OCI-LY7 (cell line): ENCODE measurements at regions not wholly inside any gene's neighbourhood (a gene's known extent, or its start where the extent isn't known, plus 50 kb on each side); places are given as distances from the start of the nearest gene placed in this dataset.
"Not testable (repeated sequence)": the region's sequence is repeated elsewhere in the genome, so short reads cannot be mapped to it uniquely, and the experiment has no call there.

ENCODE experiments used
- BruUV-seq: library from RNA; stranded (reverse); fragments of 400-500 nt; replicated peaks from 2 replicates; lab custom pipeline; 2021; lab: Mats Ljungman, UMichigan
- CTCF ChIA-PET: fragments of 300-600 bp; sonication (Branson Sonifier 250); formaldehyde crosslinking; loops from one replicate; lab custom pipeline; 2022; ENCODE audit warnings: antibody characterized with exemption; ENCODE audit not compliant: unreplicated experiment; lab: Charles Lee
- POLR2A ChIA-PET: fragments of 300-600 bp; sonication (Branson Sonifier 250); formaldehyde crosslinking; loops from one replicate; lab custom pipeline; 2022; ENCODE audit warnings: antibody characterized with exemption; lab: Charles Lee
- DNase-seq: peaks from one replicate; pipeline ENCODE4 v3.0.0-alpha.2; 2015; ENCODE audit warnings: low spot score
- H2AFZ ChIP-seq: fragments of 200-600 bp; sonication (generic), shearing (Covaris generic); 2 replicates; pipeline ENCODE4 v1.6.1; 2014; ENCODE audit warnings: mild to moderate bottlenecking, antibody characterized with exemption, low read length, moderate library complexity
- H3K27ac ChIP-seq: fragments of 200-600 bp; sonication (generic); 2 replicates; pipeline ENCODE4 v1.5.1; 2014; ENCODE audit warnings: mixed run types, low read depth, mild to moderate bottlenecking, moderate library complexity, low read length, inconsistent platforms; ENCODE audit not compliant: poor library complexity, severe bottlenecking
- H3K36me3 ChIP-seq: fragments of 200-600 bp; sonication (generic); 2 replicates; pipeline ENCODE4 v1.6.1; 2014; ENCODE audit warnings: mild to moderate bottlenecking, antibody characterized with exemption, low read length, moderate library complexity, mixed read lengths; ENCODE audit not compliant: insufficient read depth
- H3K4me1 ChIP-seq: fragments of 200-600 bp; sonication (generic); 2 replicates; pipeline ENCODE4 v1.5.1; 2014; ENCODE audit warnings: mild to moderate bottlenecking, low read length; ENCODE audit not compliant: insufficient read depth, poor library complexity, severe bottlenecking
- H3K4me2 ChIP-seq: fragments of 200-600 bp; sonication (generic); 2 replicates; pipeline ENCODE4 v1.6.1; 2014; ENCODE audit warnings: mild to moderate bottlenecking, low read length
- H3K4me3 ChIP-seq: fragments of 200-600 bp; sonication (generic); 2 replicates; pipeline ENCODE4 v1.5.1; 2014; ENCODE audit warnings: mild to moderate bottlenecking, low read depth, low read length; ENCODE audit not compliant: poor library complexity, severe bottlenecking
- H3K79me2 ChIP-seq: fragments of 200-600 bp; sonication (generic); 2 replicates; pipeline ENCODE4 v1.6.1; 2016; ENCODE audit warnings: low read depth, mild to moderate bottlenecking, low read length, moderate library complexity, mixed read lengths; ENCODE audit not compliant: insufficient read depth
- H3K9me2 ChIP-seq: fragments of 200-600 bp; sonication (generic); 2 replicates; pipeline ENCODE4 v1.6.1; 2016; ENCODE audit warnings: mild to moderate bottlenecking, low read length, mixed read lengths; ENCODE audit not compliant: insufficient read depth
- H3K9me3 ChIP-seq: fragments of 200-600 bp; sonication (generic); 2 replicates; pipeline ENCODE4 v1.6.1; 2014; ENCODE audit warnings: mild to moderate bottlenecking, mixed run types, low read length, mixed read lengths
- H4K20me1 ChIP-seq: fragments of 200-600 bp; sonication (generic); 2 replicates; pipeline ENCODE4 v1.6.1; 2014; ENCODE audit warnings: mild to moderate bottlenecking, antibody characterized with exemption, low read length, moderate library complexity, mixed read lengths; ENCODE audit not compliant: insufficient read depth
- EZH2phosphoT487 ChIP-seq: fragments of 200-600 bp; sonication (generic); IDR thresholded peaks from 2 replicates; pipeline ENCODE4 v1.6.1; 2018; ENCODE audit warnings: low read depth, borderline replicate concordance, mild to moderate bottlenecking, mixed run types, antibody characterized with exemption, low read length, moderate library complexity, mixed read lengths
- intact Hi-C: fragments of 100-400 bp; cut with micrococcal nuclease; formaldehyde crosslinking; loops from one replicate; pipeline ENCODE4 v1.10.0; 2022; ENCODE audit not compliant: unreplicated experiment
- TF ChIP-seq, protein P1 (sequence below): fragments of 200-600 bp; sonication (generic); conservative IDR thresholded peaks from 2 replicates; pipeline ENCODE4 v1.5.1; 2014; ENCODE audit warnings: mild to moderate bottlenecking, antibody characterized with exemption, low read length, moderate library complexity, mixed read lengths

GRCh38 chr15:34512628-34513027, 70.8 kb downstream of the GOLGA8B start:
- no TSS peak for BruUV-seq
- POLR2A ChIA-PET: no interaction called here
- CTCF ChIA-PET: no interaction called here

DNA sequence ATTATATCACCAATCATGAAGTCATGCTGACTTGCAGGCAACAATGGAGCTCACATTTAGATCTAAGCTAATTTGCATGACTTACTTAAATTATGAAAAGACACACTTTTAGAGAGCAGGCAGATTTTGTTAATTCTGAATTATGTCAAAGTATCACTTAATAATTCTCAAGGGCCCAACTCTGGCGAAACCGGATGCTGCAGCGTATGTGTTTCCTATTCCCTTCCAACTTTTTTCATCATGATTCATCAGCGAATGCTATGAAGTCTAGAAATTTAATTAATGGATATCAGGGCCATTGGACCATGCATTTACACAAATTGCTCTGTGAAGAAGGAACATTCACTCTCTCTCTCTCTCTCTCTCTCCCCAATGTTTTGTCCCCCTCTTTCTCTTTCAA, 63.5 kb upstream of the GOLGA8A start:
- Histone ChIP-seq H3K4me3 (no peak overlapping the region), H3K4me2 (no peak overlapping the region), H3K36me3 (no peaks in the 10 kb centered on the region), H3K9me3 (no peaks in the 10 kb centered on the region), H3K9me2 (no peaks in the 10 kb centered on the region), H3K4me1 (no peaks in the 10 kb centered on the region), H3K27ac (no peak overlapping the region), H3K79me2 (no peaks in the 10 kb centered on the region), H2AFZ (no peak overlapping the region), H4K20me1 (no peaks in the 10 kb centered on the region)
- no peak for DNase-seq
- intact Hi-C loops: no loop called here
- no TSS peak for BruUV-seq
- ChIA-PET POLR2A (no interaction called here), CTCF (no interaction called here)
- TF ChIP-seq EZH2phosphoT487: no peak
- TF ChIP-seq, protein P1, sequence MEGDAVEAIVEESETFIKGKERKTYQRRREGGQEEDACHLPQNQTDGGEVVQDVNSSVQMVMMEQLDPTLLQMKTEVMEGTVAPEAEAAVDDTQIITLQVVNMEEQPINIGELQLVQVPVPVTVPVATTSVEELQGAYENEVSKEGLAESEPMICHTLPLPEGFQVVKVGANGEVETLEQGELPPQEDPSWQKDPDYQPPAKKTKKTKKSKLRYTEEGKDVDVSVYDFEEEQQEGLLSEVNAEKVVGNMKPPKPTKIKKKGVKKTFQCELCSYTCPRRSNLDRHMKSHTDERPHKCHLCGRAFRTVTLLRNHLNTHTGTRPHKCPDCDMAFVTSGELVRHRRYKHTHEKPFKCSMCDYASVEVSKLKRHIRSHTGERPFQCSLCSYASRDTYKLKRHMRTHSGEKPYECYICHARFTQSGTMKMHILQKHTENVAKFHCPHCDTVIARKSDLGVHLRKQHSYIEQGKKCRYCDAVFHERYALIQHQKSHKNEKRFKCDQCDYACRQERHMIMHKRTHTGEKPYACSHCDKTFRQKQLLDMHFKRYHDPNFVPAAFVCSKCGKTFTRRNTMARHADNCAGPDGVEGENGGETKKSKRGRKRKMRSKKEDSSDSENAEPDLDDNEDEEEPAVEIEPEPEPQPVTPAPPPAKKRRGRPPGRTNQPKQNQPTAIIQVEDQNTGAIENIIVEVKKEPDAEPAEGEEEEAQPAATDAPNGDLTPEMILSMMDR: no peak

More at GRCh38 chr15:34512628-34513027, 70.8 kb downstream of the GOLGA8B start:
- TF ChIP-seq, protein P1: no peak
- TF ChIP-seq EZH2phosphoT487: no peak
- H2AFZ ChIP-seq: no peak overlapping the region
- no peak for DNase-seq
- H3K36me3 ChIP-seq: no peaks in the 10 kb centered on the region
- H4K20me1 ChIP-seq: no peaks in the 10 kb centered on the region
- no peak overlapping the region for H3K4me3 ChIP-seq
- no peak overlapping the region for H3K4me2 ChIP-seq
- intact Hi-C loops: no loop called here
- no peaks in the 10 kb centered on the region for H3K9me3 ChIP-seq
- no peaks in the 10 kb centered on the region for H3K79me2 ChIP-seq
- H3K9me2 ChIP-seq: no peaks in the 10 kb centered on the region
- H3K27ac ChIP-seq: no peak overlapping the region
- no peaks in the 10 kb centered on the region for H3K4me1 ChIP-seq

DNA sequence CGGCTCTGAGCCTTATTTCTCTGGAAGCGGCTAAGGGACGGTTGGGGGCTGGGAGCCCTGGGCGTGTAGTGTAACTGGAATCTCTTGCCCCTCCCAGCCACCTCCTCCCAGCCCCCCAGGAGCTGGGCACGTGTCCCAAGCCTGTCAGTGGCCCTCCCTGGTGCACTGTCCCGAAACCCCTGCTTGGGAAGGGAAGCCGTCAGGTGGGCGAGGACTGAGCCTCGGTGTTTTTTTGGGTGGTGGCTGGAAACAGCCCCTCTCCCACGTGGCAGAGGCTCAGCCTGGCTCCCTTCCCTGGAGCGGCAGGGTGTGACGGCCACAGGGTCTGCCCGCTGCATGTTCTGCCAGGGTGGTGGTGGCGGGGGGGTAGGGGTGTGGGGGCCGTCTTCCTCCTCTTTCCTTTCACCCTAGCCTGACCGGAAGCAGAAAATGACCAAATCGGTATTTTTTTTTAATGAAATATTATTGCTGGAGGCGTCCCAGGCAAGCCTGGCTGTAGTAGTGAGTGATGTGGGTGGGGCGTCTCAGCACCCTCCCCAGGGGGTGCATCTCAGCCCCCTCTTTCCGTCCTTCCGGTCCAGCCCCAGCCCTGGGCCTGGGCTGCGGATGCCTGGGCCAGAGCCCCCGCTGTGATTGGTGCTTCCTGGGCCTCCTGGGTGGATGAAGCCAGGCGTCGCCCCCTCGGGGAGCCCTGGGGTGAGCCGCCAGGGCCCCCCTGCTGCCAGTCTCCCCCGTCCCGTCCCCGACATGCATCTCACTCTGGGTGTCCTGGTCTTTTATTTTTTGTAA, 58.8 kb upstream of the GOLGA8A start:
- Histone ChIP-seq H3K36me3 (no peaks in the 10 kb centered on the region), H3K9me2 (no peaks in the 10 kb centered on the region), H3K4me1 (no peaks in the 10 kb centered on the region), H3K4me2 (no peak overlapping the region), H4K20me1 (no peaks in the 10 kb centered on the region), H2AFZ (no peak overlapping the region), H3K9me3 (no peaks in the 10 kb centered on the region), H3K4me3 (no peak overlapping the region), H3K79me2 (no peaks in the 10 kb centered on the region), H3K27ac (no peak overlapping the region)
- TF ChIP-seq, protein P1: no peak
- TF ChIP-seq EZH2phosphoT487: no peak
- ChIA-PET POLR2A (no interaction called here), CTCF (no interaction called here)
- no peak for DNase-seq
- intact Hi-C loops: no loop called here
- BruUV-seq: no TSS peak

DNA sequence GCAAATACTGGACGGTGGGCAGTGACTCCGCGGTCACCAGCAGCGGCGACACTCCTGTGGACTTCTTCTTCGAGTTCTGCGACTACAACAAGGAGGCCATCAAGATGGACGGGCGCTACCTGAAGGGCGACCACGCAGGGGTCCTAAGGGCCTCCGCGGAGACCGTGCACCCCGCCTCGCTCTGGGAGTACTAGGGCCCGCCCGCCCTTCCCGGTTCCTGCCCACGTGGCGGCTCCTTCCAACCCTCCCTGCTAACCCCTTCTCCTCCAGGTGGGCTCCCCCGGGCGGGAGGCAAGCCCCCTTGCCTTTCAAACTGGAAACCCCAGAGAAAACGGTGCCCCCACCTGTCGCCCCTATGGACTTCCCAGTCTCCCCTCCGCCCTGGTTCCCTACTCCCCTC, 58.1 kb upstream of the GOLGA8A start:
- H3K4me3 ChIP-seq, POLR2A ChIA-PET, H3K79me2 ChIP-seq, H3K4me2 ChIP-seq, H3K4me1 ChIP-seq, H4K20me1 ChIP-seq, DNase-seq, H3K9me3 ChIP-seq, H3K27ac ChIP-seq, CTCF ChIA-PET, H3K9me2 ChIP-seq, intact Hi-C loops, BruUV-seq, H2AFZ ChIP-seq, H3K36me3 ChIP-seq: not testable (repeated sequence)
